ENCODE measurements at regions not wholly inside any gene's neighbourhood (a gene's known extent, or its start where the extent isn't known, plus 50 kb on each side); places are given as distances from the start of the nearest gene placed in this dataset.

DNA sequence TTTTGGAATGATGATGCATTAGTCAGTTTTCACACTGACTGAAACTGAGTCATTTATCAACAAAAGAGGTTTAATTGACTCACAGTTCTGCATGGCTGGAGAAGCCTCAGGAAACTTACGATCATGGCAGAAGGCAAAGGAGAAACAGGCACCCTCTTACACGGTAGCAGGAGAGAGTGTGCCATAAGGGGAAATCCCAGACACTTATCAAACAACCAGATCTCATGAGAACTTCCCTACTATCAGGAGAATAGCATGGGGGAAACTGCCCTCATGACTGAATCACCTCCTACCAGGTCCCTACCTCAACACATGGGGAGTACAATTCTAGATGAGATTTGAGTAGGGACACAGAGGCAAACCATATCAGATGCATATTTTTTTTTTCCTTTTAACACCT is 504.5 kb upstream of the VRK2 start:
- intact Hi-C loops (cut with DNase I; ENCODE audit: low total_unique reads): no loop called here

GRCh38 chr2:57543211-57543610 is 503.4 kb upstream of the VRK2 start:
- Histone ChIP-seq H3K9me3 (no peaks in the 10 kb centered on the region), H3K36me3 (no peaks in the 10 kb centered on the region), H3K27ac (no peak overlapping the region), H3K4me3 (no peak overlapping the region), H3K27me3 (no peaks in the 10 kb centered on the region), H3K4me1 (peaks cover 0 to 10% (median 0%) of the 10 kb centered on the region in 4 donors)
- intact Hi-C loops (cut with DNase I; ENCODE audit: low total_unique reads): no loop called here
- TF ChIP-seq CTCF (IDR thresholded peaks at IDR 0.05): no peak
- no peak for DNase-seq

More for the DNA sequence above, 504.5 kb upstream of the VRK2 start:
- peaks cover 0 to 10% (median 0%) of the 10 kb centered on the region in 4 donors for H3K4me1 ChIP-seq
- no peak overlapping the region for H3K27ac ChIP-seq
- no peaks in the 10 kb centered on the region for H3K36me3 ChIP-seq
- H3K9me3 ChIP-seq: no peaks in the 10 kb centered on the region
- no peak for TF ChIP-seq CTCF (IDR thresholded peaks at IDR 0.05)
- no peaks in the 10 kb centered on the region for H3K27me3 ChIP-seq
- DNase-seq: no peak
- no peak overlapping the region for H3K4me3 ChIP-seq

- DNase-seq: no peak
- no peak for TF ChIP-seq CTCF (IDR thresholded peaks at IDR 0.05)
These were observed 502.0 kb upstream of the VRK2 start for GRCh38 chr2:57544624-57545023.

GRCh38 chr2:57546478-57546877 is 500.1 kb upstream of the VRK2 start:
- H3K4me3 ChIP-seq: no peak overlapping the region
- H3K27me3 ChIP-seq: no peaks in the 10 kb centered on the region
- TF ChIP-seq CTCF (IDR thresholded peaks at IDR 0.05): no peak
- no peaks in the 10 kb centered on the region for H3K36me3 ChIP-seq
- no peak for DNase-seq
- no peak overlapping the region for H3K27ac ChIP-seq
- intact Hi-C loops (cut with DNase I; ENCODE audit: low total_unique reads): no loop called here
- H3K9me3 ChIP-seq: no peaks in the 10 kb centered on the region
- H3K4me1 ChIP-seq: peaks cover 0 to 10% (median 0%) of the 10 kb centered on the region in 4 donors

More at GRCh38 chr2:57544624-57545023, 502.0 kb upstream of the VRK2 start:
- no peak overlapping the region for H3K4me3 ChIP-seq
- no peaks in the 10 kb centered on the region for H3K9me3 ChIP-seq
- peaks cover 0 to 10% (median 0%) of the 10 kb centered on the region in 4 donors for H3K4me1 ChIP-seq
- H3K27me3 ChIP-seq: no peaks in the 10 kb centered on the region
- intact Hi-C loops (cut with DNase I; ENCODE audit: low total_unique reads): no loop called here
- H3K27ac ChIP-seq: no peak overlapping the region
- no peaks in the 10 kb centered on the region for H3K36me3 ChIP-seq

DNA sequence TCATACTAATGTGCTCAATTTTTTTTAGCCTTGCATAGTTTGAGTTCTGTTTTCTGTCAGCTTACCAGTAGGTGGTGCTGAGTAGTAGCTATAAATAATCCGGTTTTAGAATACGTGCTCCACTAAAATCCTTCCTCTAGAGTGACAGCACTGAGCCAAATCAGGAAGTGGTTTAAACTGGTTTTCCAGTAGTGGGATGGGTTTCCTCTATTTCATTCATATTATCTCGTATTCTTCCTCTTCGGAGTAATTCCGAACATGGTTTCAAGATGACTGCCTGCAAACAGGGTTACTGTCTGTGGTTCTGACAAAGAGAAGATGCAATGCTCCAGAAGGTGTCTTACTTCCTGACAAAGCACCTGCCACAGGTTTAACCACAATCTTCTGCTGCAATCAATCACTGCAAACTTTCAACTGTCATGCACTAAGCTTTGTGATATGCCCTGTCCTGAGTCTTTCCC is 496.9 kb upstream of the VRK2 start:
- no peak for TF ChIP-seq CTCF (IDR thresholded peaks at IDR 0.05)
- Histone ChIP-seq H3K27me3 (no peaks in the 10 kb centered on the region), H3K27ac (no peak overlapping the region), H3K9me3 (no peaks in the 10 kb centered on the region), H3K4me3 (no peak overlapping the region), H3K4me1 (no peaks in the 10 kb centered on the region), H3K36me3 (no peaks in the 10 kb centered on the region)
- no peak for DNase-seq
- intact Hi-C loops (cut with DNase I; ENCODE audit: low total_unique reads): no loop called here

DNA sequence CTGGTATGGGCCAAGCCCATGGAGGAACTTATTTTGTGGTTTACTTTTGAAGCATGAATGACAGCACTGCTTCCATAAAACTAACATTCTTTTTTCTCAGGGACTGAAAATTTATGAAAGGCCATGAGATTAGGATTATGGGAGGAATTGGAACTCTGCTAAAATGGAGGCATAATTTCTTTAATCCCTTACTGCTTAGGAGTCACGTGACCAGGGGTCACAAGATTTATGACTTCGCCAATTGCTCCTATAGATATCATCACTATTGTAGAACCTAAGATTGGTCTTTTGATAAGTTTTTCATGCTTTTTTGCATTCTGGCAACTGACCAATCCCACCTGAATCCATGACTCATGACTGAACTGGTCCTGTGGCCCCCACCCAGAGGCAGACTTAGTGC is 495.7 kb upstream of the VRK2 start:
- no peaks in the 10 kb centered on the region for H3K9me3 ChIP-seq
- intact Hi-C loops (cut with DNase I; ENCODE audit: low total_unique reads): no loop called here
- no peaks in the 10 kb centered on the region for H3K4me1 ChIP-seq
- TF ChIP-seq CTCF (IDR thresholded peaks at IDR 0.05): no peak
- DNase-seq: no peak
- no peak overlapping the region for H3K27ac ChIP-seq
- H3K36me3 ChIP-seq: no peaks in the 10 kb centered on the region
- H3K27me3 ChIP-seq: no peaks in the 10 kb centered on the region
- no peak overlapping the region for H3K4me3 ChIP-seq

Data from tibial artery (tissue), 4 donors.